Left kidney (tissue), 1 donor: ENCODE measurements at regions not wholly inside any gene's neighbourhood (a gene's known extent, or its start where the extent isn't known, plus 50 kb on each side); places are given as distances from the start of the nearest gene placed in this dataset.

Source experiments
- DNase-seq: peaks from one replicate; pipeline ENCODE4 v3.0.0-alpha.2; 2013

DNA sequence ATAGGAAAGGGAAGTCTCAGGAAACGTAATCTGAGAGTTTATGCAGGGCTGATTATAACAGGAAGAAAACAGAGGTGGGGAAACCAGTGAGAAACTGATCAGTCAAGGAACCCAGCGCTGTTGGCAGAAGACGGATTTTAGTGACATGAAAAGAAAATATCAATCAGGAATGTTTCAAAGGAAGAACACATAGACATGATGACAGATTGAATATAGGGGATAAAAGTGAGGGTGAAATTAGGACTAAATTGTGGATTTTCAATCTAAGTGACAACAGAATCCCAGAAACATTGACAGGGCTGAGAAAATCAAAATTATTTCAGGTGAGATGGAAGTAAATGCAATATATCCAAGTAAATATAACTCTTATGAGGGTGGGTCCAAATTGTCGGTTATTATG lies 199.8 kb upstream of the CCDC150 start:
- DNase-seq: no peak

GRCh38 chr2:196440413-196440812 lies 199.1 kb upstream of the CCDC150 start:
- DNase-seq: no peak

DNA sequence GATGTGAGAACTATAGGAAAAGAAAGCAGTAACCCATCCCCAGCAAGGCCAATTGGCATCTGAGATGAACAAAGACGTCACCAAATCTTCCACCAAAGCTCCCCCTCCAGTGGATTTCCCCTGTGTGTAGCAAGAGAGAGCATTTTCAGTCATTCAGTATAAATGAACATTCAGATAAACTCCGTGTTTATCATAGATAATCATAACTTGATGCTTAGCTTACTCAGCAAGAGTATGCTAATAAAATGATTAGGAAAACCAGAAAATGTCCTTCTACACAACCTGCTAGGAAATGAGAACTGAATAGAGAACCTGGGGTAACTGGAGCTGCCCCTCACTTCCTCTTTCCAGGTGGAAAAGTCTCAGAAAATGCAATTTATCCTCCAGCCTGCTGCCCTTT lies 198.0 kb upstream of the CCDC150 start:
- DNase-seq: no peak

GRCh38 chr2:196442211-196442610 lies 197.3 kb upstream of the CCDC150 start:
- DNase-seq: no peak

- no peak for DNase-seq
Observed at GRCh38 chr2:196444442-196444841, 195.1 kb upstream of the CCDC150 start.

- no peak for DNase-seq
Observed at GRCh38 chr2:196445991-196446390, 193.5 kb upstream of the CCDC150 start.

DNA sequence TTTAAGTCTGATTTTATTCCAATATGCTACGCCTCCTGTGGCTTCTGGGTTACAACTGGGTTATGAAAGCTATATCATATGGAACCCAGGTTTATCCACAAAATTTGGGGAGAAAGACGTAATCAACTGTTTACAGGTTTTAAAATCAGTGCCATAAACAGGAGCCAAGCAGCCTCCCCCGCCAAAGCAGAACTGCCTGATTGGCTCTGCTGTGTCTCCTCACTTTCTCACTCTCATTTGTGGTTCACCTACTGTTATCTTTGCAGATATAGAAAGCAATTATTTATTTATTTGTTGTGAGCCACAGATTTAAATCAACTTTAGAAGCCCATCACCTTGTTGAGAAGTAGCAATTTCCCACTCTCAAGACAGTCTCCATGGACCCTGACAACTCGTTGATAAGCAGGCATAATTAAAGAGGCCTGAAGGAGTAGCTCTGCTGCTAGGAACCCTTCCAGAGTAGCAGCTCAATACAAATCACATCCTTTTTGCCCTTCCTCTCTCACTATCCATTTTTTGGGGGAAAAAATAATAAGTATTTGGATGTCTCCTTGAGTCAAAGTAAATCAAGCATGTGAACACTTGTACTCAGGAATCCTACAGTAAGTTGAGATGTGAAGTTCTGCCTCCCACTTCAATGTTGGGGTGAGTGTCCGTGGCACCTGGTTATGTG lies 191.0 kb upstream of the CCDC150 start:
- no peak for DNase-seq

GRCh38 chr2:196449083-196449482 lies 190.4 kb upstream of the CCDC150 start:
- no peak for DNase-seq

DNA sequence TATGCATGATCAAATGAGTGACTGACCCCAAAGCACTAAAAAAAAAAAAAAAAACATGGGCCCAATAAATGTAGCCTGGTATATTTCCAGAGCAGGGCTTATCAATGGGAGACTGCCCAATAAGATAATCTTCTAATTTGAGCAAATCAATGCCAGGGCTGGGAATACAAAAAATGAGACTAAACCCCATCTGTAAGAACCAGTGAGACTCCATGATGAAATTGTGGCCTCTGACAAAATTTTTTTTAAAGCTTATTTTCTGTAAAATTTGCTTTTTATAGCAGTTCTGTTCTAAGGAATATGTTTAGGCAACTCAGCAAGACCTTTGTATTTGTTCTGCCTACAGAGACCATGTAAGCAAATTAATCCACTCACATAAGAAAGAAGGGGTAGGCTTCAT lies 186.8 kb upstream of the CCDC150 start:
- no peak for DNase-seq

- peak; percentile 28 for DNase-seq
Observed at GRCh38 chr2:196453613-196454047, 185.9 kb upstream of the CCDC150 start.

GRCh38 chr2:196454492-196454891 lies 185.0 kb upstream of the CCDC150 start:
- DNase-seq: no peak

- no peak for DNase-seq
Observed at GRCh38 chr2:196459539-196459938, 180.0 kb upstream of the CCDC150 start.

- DNase-seq: no peak
Observed at GRCh38 chr2:196463706-196464105, 175.8 kb upstream of the CCDC150 start.

DNA sequence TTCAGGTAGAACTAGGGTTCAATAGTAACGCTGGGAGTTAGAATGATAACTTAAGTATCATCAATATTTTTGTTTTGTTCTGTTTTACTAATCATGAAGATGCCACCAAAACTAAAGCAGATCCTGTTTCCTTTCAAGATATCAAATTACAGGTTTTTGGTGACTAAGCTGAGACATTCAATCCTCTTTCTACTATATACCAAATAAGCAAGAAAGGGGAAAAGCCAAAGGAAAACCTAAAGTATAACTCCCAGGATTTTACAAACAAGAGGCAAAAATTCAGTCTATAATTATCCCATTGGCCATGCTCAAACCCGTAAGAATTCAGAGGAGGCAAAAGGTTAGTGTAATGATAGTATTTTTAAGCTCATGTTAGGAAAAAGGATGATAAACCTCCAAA lies 175.2 kb upstream of the CCDC150 start:
- no peak for DNase-seq

GRCh38 chr2:196466581-196466980 lies 172.9 kb upstream of the CCDC150 start:
- no peak for DNase-seq

DNA sequence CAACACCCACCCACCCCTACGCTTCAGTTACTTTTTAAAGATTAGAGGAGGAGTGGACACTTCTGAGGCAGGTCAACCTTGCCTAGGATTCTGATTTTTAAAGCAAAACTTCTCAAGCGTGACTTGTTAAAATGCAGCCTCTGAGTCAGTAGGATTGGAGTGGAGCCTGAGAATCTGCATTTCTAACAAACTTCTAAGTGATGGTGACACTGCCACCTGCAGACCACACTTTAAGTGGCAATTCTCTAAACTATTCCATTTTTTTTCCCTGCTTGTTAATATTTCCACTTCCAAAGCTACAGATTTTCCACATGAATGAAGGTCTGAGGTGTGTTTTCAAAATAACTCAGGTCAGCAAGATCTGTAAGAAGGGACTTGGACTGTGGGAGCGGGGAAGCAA lies 171.1 kb upstream of the CCDC150 start:
- peak; percentile 11 for DNase-seq

DNA sequence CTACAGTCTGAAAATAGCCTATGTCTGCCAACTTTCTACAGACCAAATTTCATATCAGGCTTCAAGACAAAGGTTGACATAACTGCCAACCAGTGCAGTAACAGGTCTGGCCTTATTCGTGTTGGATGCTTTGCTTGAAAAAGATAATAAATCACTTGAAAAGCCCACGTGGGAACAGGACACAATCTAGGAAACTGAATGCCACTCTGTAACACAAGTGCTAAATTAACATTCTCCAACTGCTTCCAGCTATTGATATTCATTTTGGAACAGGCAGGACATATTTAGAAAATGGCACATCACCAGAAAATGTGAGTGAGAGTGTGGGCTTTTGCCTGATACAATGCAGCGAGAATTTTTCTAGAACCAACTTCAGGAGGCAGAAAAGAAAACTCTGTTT lies 165.9 kb upstream of the CCDC150 start:
- no peak for DNase-seq

GRCh38 chr2:196475611-196476010 lies 163.9 kb upstream of the CCDC150 start:
- no peak for DNase-seq

GRCh38 chr2:196478588-196478987 lies 160.9 kb upstream of the CCDC150 start:
- DNase-seq: no peak

DNA sequence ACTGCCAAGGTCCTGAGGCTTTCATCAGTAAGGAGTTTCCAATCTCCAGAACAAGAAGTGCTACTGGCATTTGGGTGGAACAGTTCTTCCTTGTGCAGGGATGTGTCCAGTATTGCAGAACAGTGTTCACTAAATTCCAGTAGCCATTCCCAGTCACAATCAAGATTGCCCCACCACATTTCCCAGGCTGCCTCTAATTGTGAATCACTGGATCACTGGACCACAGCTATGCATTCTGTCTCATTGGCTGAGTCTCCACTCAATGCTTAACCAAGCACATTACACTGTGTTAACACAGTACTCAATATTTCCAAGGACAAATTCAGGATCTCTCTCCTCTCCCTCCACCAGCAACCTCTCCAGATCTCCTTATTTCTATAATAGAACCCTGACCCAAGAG lies 160.2 kb upstream of the CCDC150 start:
- DNase-seq: no peak

GRCh38 chr2:196480653-196481323 lies 158.7 kb upstream of the CCDC150 start:
- no peak for DNase-seq

DNA sequence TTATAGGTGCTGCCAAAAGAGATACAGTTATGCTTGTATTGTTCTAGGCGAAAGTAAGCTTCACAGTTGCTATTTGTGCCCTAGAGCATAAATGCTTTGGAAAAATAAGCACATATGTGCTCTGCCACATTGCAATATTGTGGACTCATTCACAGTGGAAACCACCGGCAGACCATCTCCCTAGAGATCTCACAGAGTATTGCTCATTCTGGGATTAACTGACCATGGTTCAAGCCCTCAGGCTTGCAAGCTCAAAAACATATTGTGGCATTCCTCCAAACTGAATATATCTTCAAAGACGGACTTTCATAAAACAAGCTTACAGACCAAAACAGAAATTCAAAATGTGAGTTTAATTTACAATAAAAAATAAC lies 158.2 kb upstream of the CCDC150 start:
- DNase-seq: no peak

- DNase-seq: no peak
Observed at GRCh38 chr2:196482119-196483065, 157.1 kb upstream of the CCDC150 start.
